Fibroblast of lung (primary cell): ENCODE measurements at regions not wholly inside any gene's neighbourhood (a gene's known extent, or its start where the extent isn't known, plus 50 kb on each side); places are given as distances from the start of the nearest gene placed in this dataset.

Experiments used
- CTCF ChIP-seq, 2 donors: IDR thresholded peaks in 1 of 2; conservative IDR thresholded peaks in 1 of 2; 1 replicate in 1 of 2; 2 replicates in 1 of 2; pipeline ENCODE4 v1.5.1; 2011 to 2012; ENCODE audit warnings: low read length in 2 of 2, control low read depth in 1 of 2, inconsistent platforms in 1 of 2, low read depth in 1 of 2, mild to moderate bottlenecking in 1 of 2
- EZH2 ChIP-seq: IDR thresholded peaks from 2 replicates; pipeline ENCODE4 v1.5.1; 2012; ENCODE audit warnings: low read length, control low read depth, mild to moderate bottlenecking; ENCODE audit errors: missing control alignments

- TF ChIP-seq CTCF (conservative IDR thresholded peaks at IDR 0.05 in 1 of 2, IDR thresholded peaks at IDR 0.05 in 1 of 2; ENCODE audit: low read depth in 1 of 2, low read length in 2 of 2) = no peak
- TF ChIP-seq EZH2 = no peak
Measured at GRCh38 chr10:30183055-30183402, 123.6 kb upstream of the JCAD start.
